SK-N-SH treated with all-trans-retinoic acid at 6 μM for 48 hours (cell line): ENCODE measurements at regions not wholly inside any gene's neighbourhood (a gene's known extent, or its start where the extent isn't known, plus 50 kb on each side); places are given as distances from the start of the nearest gene placed in this dataset.

Experiments
- ESRRG ChIP-seq: fragments of 250-450 bp; sonication (Bioruptor Pico); IDR thresholded peaks from 2 replicates; pipeline ENCODE4 v1.6.1; 2021; ENCODE audit warnings: mild to moderate bottlenecking
- TF ChIP-seq, protein P1 (sequence below): fragments of 250-450 bp; sonication (Bioruptor Pico); IDR thresholded peaks from 2 replicates; pipeline ENCODE4 v1.5.1; 2020; ENCODE audit warnings: low read depth, mild to moderate bottlenecking, moderate library complexity
- TF ChIP-seq, protein P2 (sequence below): fragments of 250-450 bp; sonication (Bioruptor Pico); IDR thresholded peaks from 2 replicates; pipeline ENCODE4 v1.8.0; 2020; ENCODE audit warnings: mild to moderate bottlenecking, moderate library complexity, borderline replicate concordance

DNA sequence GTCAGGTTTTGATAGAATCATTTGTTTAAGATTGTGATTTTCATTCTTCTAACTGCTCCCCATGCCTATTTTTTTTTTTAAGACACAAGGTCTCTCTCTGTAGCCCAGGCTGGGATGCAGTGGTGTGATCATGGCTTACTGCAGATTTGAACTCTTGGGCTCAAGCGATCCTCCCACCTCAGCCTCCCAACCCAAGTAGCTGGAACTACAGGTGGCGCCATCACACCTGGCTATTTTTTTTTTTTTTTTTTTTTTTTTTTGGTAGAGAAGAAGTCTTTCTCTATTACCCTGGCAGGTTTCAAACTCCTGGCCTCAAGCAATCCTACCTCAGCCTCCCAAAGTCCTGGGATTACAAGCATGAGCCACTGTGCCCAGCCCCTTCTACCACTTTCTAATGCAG lies 223.3 kb downstream of the CBLN1 start:
- TF ChIP-seq, protein P1, sequence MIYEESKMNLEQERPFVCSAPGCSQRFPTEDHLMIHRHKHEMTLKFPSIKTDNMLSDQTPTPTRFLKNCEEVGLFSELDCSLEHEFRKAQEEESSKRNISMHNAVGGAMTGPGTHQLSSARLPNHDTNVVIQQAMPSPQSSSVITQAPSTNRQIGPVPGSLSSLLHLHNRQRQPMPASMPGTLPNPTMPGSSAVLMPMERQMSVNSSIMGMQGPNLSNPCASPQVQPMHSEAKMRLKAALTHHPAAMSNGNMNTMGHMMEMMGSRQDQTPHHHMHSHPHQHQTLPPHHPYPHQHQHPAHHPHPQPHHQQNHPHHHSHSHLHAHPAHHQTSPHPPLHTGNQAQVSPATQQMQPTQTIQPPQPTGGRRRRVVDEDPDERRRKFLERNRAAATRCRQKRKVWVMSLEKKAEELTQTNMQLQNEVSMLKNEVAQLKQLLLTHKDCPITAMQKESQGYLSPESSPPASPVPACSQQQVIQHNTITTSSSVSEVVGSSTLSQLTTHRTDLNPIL (CRISPR knock-in tag): no peak
- TF ChIP-seq, protein P2, sequence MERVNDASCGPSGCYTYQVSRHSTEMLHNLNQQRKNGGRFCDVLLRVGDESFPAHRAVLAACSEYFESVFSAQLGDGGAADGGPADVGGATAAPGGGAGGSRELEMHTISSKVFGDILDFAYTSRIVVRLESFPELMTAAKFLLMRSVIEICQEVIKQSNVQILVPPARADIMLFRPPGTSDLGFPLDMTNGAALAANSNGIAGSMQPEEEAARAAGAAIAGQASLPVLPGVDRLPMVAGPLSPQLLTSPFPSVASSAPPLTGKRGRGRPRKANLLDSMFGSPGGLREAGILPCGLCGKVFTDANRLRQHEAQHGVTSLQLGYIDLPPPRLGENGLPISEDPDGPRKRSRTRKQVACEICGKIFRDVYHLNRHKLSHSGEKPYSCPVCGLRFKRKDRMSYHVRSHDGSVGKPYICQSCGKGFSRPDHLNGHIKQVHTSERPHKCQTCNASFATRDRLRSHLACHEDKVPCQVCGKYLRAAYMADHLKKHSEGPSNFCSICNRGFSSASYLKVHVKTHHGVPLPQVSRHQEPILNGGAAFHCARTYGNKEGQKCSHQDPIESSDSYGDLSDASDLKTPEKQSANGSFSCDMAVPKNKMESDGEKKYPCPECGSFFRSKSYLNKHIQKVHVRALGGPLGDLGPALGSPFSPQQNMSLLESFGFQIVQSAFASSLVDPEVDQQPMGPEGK (CRISPR knock-in tag): no peak
- TF ChIP-seq ESRRG (CRISPR knock-in tag): no peak
